GM21390 (cell line): ENCODE measurements at regions not wholly inside any gene's neighbourhood (a gene's known extent, or its start where the extent isn't known, plus 50 kb on each side); places are given as distances from the start of the nearest gene placed in this dataset.
"Not testable (repeated sequence)": the region's sequence is repeated elsewhere in the genome, so short reads cannot be mapped to it uniquely, and the experiment has no call there.

Experiments
- ATAC-seq: cut with Tn5 transposase; IDR thresholded peaks from one replicate; pipeline ENCODE4 v1.9.1; 2021; ENCODE audit not compliant: unreplicated experiment

- ATAC-seq: no peak
These were observed 385.9 kb upstream of the SPRY2 start for GRCh38 chr13:80726868-80727267.

- no peak for ATAC-seq
These were observed 380.8 kb upstream of the SPRY2 start for GRCh38 chr13:80721689-80722088.

GRCh38 chr13:80718970-80719369, 378.0 kb upstream of the SPRY2 start:
- ATAC-seq: no peak

GRCh38 chr13:80717776-80718175, 376.9 kb upstream of the SPRY2 start:
- no peak for ATAC-seq

GRCh38 chr13:80716610-80717081, 375.7 kb upstream of the SPRY2 start:
- no peak for ATAC-seq

- ATAC-seq: no peak
These were observed 371.1 kb upstream of the SPRY2 start for GRCh38 chr13:80712026-80712425.

GRCh38 chr13:80708791-80709190, 367.9 kb upstream of the SPRY2 start:
- ATAC-seq: no peak

GRCh38 chr13:80707000-80707983, 366.4 kb upstream of the SPRY2 start:
- ATAC-seq: no peak

- ATAC-seq: no peak
These were observed 365.2 kb upstream of the SPRY2 start for GRCh38 chr13:80706164-80706471.

- no peak for ATAC-seq
These were observed 364.6 kb upstream of the SPRY2 start for GRCh38 chr13:80705371-80706163.

GRCh38 chr13:80704369-80704768, 363.4 kb upstream of the SPRY2 start:
- no peak for ATAC-seq

- no peak for ATAC-seq
These were observed 354.9 kb upstream of the SPRY2 start for GRCh38 chr13:80695841-80696240.

- ATAC-seq: not testable (repeated sequence)
These were observed 350.9 kb upstream of the SPRY2 start for GRCh38 chr13:80691814-80692213.

GRCh38 chr13:80690208-80690607, 349.3 kb upstream of the SPRY2 start:
- ATAC-seq: no peak

GRCh38 chr13:80688593-80688992, 347.7 kb upstream of the SPRY2 start:
- ATAC-seq: no peak

- ATAC-seq: no peak
These were observed 345.0 kb upstream of the SPRY2 start for GRCh38 chr13:80685942-80686341.

- no peak for ATAC-seq
These were observed 343.5 kb upstream of the SPRY2 start for GRCh38 chr13:80684217-80684991.

- ATAC-seq: no peak
These were observed 339.9 kb upstream of the SPRY2 start for GRCh38 chr13:80680786-80681366.

- no peak for ATAC-seq
These were observed 338.5 kb upstream of the SPRY2 start for GRCh38 chr13:80679423-80679822.

- ATAC-seq: no peak
These were observed 336.3 kb upstream of the SPRY2 start for GRCh38 chr13:80677227-80677626.

- ATAC-seq: not testable (repeated sequence)
These were observed 334.5 kb upstream of the SPRY2 start for GRCh38 chr13:80675442-80675841.
